ENCODE measurements at regions not wholly inside any gene's neighbourhood (a gene's known extent, or its start where the extent isn't known, plus 50 kb on each side); places are given as distances from the start of the nearest gene placed in this dataset.

- no peak for TF ChIP-seq CTCF (IDR thresholded peaks at IDR 0.05)
- no peak for TF ChIP-seq ELF1 (IDR thresholded peaks at IDR 0.05)
- TF ChIP-seq TCF12 (IDR thresholded peaks at IDR 0.05), result no peak
- TF ChIP-seq RXRA (IDR thresholded peaks at IDR 0.05; ENCODE audit: borderline replicate concordance, low read depth), result no peak
- no peak for TF ChIP-seq RCOR1 (IDR thresholded peaks at IDR 0.05; ENCODE audit: low read length)
- TF ChIP-seq, protein P1, sequence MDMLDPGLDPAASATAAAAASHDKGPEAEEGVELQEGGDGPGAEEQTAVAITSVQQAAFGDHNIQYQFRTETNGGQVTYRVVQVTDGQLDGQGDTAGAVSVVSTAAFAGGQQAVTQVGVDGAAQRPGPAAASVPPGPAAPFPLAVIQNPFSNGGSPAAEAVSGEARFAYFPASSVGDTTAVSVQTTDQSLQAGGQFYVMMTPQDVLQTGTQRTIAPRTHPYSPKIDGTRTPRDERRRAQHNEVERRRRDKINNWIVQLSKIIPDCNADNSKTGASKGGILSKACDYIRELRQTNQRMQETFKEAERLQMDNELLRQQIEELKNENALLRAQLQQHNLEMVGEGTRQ (IDR thresholded peaks at IDR 0.05; ENCODE audit: borderline replicate concordance, low read depth, low read length), result no peak
- no peak for TF ChIP-seq POLR2AphosphoS5 (IDR thresholded peaks at IDR 0.05; ENCODE audit: low read depth, low read length)
- TF ChIP-seq RAD21 (IDR thresholded peaks at IDR 0.05; ENCODE audit: low read length), result no peak
- TF ChIP-seq YY1 (IDR thresholded peaks at IDR 0.05; ENCODE audit: low read depth), result no peak
Measured at GRCh38 chr14:89625244-89625713, 208.2 kb upstream of the FOXN3 start.
